Liver (tissue), 3 donors: ENCODE measurements at regions not wholly inside any gene's neighbourhood (a gene's known extent, or its start where the extent isn't known, plus 50 kb on each side); places are given as distances from the start of the nearest gene placed in this dataset.

Source experiments
- CTCF ChIP-seq: fragments of 150-350 bp; IDR thresholded peaks from 2 replicates; pipeline ENCODE4 v1.5.1; 2017; ENCODE audit warnings: improper control_type of control experiment, low read depth, low read length; ENCODE audit not compliant: missing input control
- JUND ChIP-seq, 2 donors: IDR thresholded peaks; 2 replicates each; pipeline ENCODE4 v1.6.1; 2016; ENCODE audit warnings: antibody characterized with exemption in 2 of 2
- REST ChIP-seq: IDR thresholded peaks from 2 replicates; pipeline ENCODE4 v1.6.1; 2016; ENCODE audit warnings: antibody characterized with exemption, mild to moderate bottlenecking
- RXRA ChIP-seq, 2 donors: IDR thresholded peaks; 2 replicates each; pipeline ENCODE4 v1.6.1; 2017 to 2018; ENCODE audit warnings: antibody characterized with exemption in 2 of 2, mild to moderate bottlenecking in 1 of 2
- TAF1 ChIP-seq: conservative IDR thresholded peaks from 2 replicates; pipeline ENCODE4 v1.6.1; 2016; ENCODE audit warnings: antibody characterized with exemption, mild to moderate bottlenecking
- YY1 ChIP-seq: IDR thresholded peaks from 2 replicates; pipeline ENCODE4 v1.6.1; 2016; ENCODE audit warnings: antibody characterized with exemption, mild to moderate bottlenecking
- ZBTB33 ChIP-seq: IDR thresholded peaks from 2 replicates; pipeline ENCODE4 v1.6.1; 2016; ENCODE audit warnings: antibody characterized with exemption
- TF ChIP-seq, protein P1 (sequence below): IDR thresholded peaks from 2 replicates; pipeline ENCODE4 v1.6.1; 2016; ENCODE audit warnings: antibody characterized with exemption
- donor health status: healthy.
- donor health status: healthy.

- no peak for TF ChIP-seq CTCF
- TF ChIP-seq REST: no peak
- TF ChIP-seq JUND (IDR thresholded peaks at IDR 0.05): no peak
- TF ChIP-seq YY1: no peak
- TF ChIP-seq RXRA (IDR thresholded peaks at IDR 0.05): no peak
- TF ChIP-seq ZBTB33: no peak
- TF ChIP-seq, protein P1, sequence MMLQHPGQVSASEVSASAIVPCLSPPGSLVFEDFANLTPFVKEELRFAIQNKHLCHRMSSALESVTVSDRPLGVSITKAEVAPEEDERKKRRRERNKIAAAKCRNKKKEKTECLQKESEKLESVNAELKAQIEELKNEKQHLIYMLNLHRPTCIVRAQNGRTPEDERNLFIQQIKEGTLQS: no peak
- TF ChIP-seq TAF1: no peak
Measured at GRCh38 chr15:94610485-94610884, 379.1 kb downstream of the MCTP2 start.
